Transverse colon (tissue), 4 donors: ENCODE measurements at regions not wholly inside any gene's neighbourhood (a gene's known extent, or its start where the extent isn't known, plus 50 kb on each side); places are given as distances from the start of the nearest gene placed in this dataset.

Source experiments
- DNase-seq: peaks from one replicate; pipeline ENCODE4 v3.0.0-alpha.2; 2019
- H3K27ac ChIP-seq, 4 donors: fragments of 200-600 bp; sonication (generic); 2 replicates each; pipeline ENCODE4 v1.5.1; 2016 to 2018; ENCODE audit warnings: inconsistent platforms in 4 of 4
- H3K27me3 ChIP-seq: fragments of 200-600 bp; sonication (generic); 2 replicates; pipeline ENCODE4 v1.5.1; 2017; ENCODE audit warnings: inconsistent platforms
- H3K36me3 ChIP-seq, 4 donors: fragments of 200-600 bp; sonication (generic); 2 replicates each; pipeline ENCODE4 v1.5.1; 2017 to 2019; ENCODE audit warnings: inconsistent platforms in 4 of 4
- H3K4me1 ChIP-seq, 4 donors: fragments of 200-600 bp; sonication (generic); 2 replicates each; pipeline ENCODE4 v1.5.1; 2017 to 2020; ENCODE audit warnings: inconsistent platforms in 4 of 4
- H3K4me3 ChIP-seq, 4 donors: fragments of 200-600 bp; sonication (generic); 1 replicate in 1 of 4; 2 replicates in 3 of 4; pipeline versions ENCODE4 v1.5.1 to v1.6.1; 2017 to 2019; ENCODE audit warnings: inconsistent platforms in 4 of 4
- H3K9me3 ChIP-seq, 2 donors: fragments of 200-600 bp; sonication (generic); 2 replicates each; pipeline ENCODE4 v1.5.1; 2017 to 2019; ENCODE audit warnings: inconsistent platforms in 2 of 2
- CTCF ChIP-seq, 5 experiments: fragments of 200-600 bp in 3 of 5; fragments of 450-650 bp in 2 of 5; sonication (generic) in 3 of 5; IDR thresholded peaks; 1 replicate in 2 of 5; 2 replicates in 3 of 5; pipeline ENCODE4 v1.5.1; 2016 to 2017; ENCODE audit warnings: antibody characterized with exemption in 5 of 5, inconsistent platforms in 3 of 5, mild to moderate bottlenecking in 2 of 5, moderate library complexity in 1 of 5
- EP300 ChIP-seq: sonication (generic); formaldehyde crosslinking; IDR thresholded peaks from one replicate; pipeline ENCODE4 v1.6.1; 2017; ENCODE audit warnings: antibody characterized with exemption, low read depth
- POLR2A ChIP-seq: fragments of 450-650 bp; IDR thresholded peaks from one replicate; pipeline ENCODE4 v1.6.1; 2016; ENCODE audit warnings: antibody characterized with exemption, mild to moderate bottlenecking, moderate library complexity
- POLR2AphosphoS5 ChIP-seq, 3 donors: sonication (generic); formaldehyde crosslinking; IDR thresholded peaks; one replicate each; pipeline ENCODE4 v1.6.1; 2016; ENCODE audit warnings: antibody characterized with exemption in 3 of 3
- WGBS, 2 donors: methylation state at CpG; one replicate each; pipeline ENCODE4 v1.1.5; 2018; ENCODE audit warnings: low coverage in 1 of 2; 5-methylcytosine and 5-hydroxymethylcytosine counted together
- in situ Hi-C, 4 donors: fragments of 200-750 bp; cut with MboI; loops; one replicate each; pipeline versions ENCODE4 v1.15.0 to v1.15.1; 2017; ENCODE audit warnings: low sequenced_read_pairs in 3 of 4, low pct_ligation_motif_present in 1 of 4, low pct_unique_long_range_greater_than_20kb in 1 of 4
- intact Hi-C: fragments of 100-400 bp; cut with DNase I; formaldehyde crosslinking; loops from one replicate; pipeline ENCODE4 v1.15.1; 2023; ENCODE audit warnings: low total_unique reads

DNA sequence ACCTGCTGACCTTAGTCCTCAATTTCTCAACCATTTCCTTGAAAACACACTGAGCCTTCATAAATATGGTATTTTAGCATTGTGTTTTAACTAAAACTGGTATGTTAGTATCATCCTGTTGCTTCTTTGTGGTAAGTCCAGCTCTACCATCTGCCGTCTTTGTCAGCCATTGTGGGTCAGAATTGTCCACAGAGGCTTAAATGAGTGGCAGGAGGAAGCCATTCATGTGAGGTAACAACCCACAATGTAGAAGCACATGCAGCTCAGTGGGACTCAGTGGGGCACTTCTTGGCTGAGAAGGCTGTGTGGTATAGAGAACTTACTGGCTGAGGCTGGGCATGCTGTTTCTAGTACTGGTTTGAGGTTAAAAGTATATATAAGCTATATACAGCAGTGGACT lies 149.2 kb upstream of the NR3C1 start:
- H3K36me3 ChIP-seq, result no peaks in the 10 kb centered on the region
- no peak overlapping the region for H3K27ac ChIP-seq
- TF ChIP-seq EP300 (no peak), POLR2AphosphoS5 (IDR thresholded peaks at IDR 0.05) (no peak), POLR2A (no peak), CTCF (IDR thresholded peaks at IDR 0.05) (no peak)
- intact Hi-C loops, result no loop called here
- no peaks in the 10 kb centered on the region for H3K27me3 ChIP-seq
- in situ Hi-C loops, result no loop called here
- 68 to 100% methylated on average over 1 of the region's 1 CpG for WGBS, 2 donors
- H3K4me1 ChIP-seq, result no peaks in the 10 kb centered on the region
- H3K4me3 ChIP-seq, result no peak overlapping the region
- no peaks in the 10 kb centered on the region for H3K9me3 ChIP-seq
- no peak for DNase-seq

- in situ Hi-C loops, result no loop called here
- TF ChIP-seq EP300, result no peak
- TF ChIP-seq POLR2A, result no peak
- no peak for TF ChIP-seq POLR2AphosphoS5 (IDR thresholded peaks at IDR 0.05)
- no peak for TF ChIP-seq CTCF (IDR thresholded peaks at IDR 0.05)
- intact Hi-C loops, result no loop called here
- Histone ChIP-seq H3K36me3 (no peaks in the 10 kb centered on the region), H3K27ac (no peak overlapping the region), H3K9me3 (no peaks in the 10 kb centered on the region), H3K4me1 (no peaks in the 10 kb centered on the region), H3K27me3 (no peaks in the 10 kb centered on the region), H3K4me3 (no peak overlapping the region)
- no peak for DNase-seq
- 83 to 100% methylated on average over 1 to 2 of the region's 2 CpGs for WGBS, 2 donors
Observed at GRCh38 chr5:143551820-143552251, 148.3 kb upstream of the NR3C1 start.

GRCh38 chr5:143550986-143551630 lies 147.6 kb upstream of the NR3C1 start:
- Histone ChIP-seq H3K9me3 (no peaks in the 10 kb centered on the region), H3K27ac (no peak overlapping the region), H3K4me1 (no peaks in the 10 kb centered on the region), H3K36me3 (no peaks in the 10 kb centered on the region), H3K27me3 (no peaks in the 10 kb centered on the region), H3K4me3 (no peak overlapping the region)
- no peak for DNase-seq
- in situ Hi-C loops (no loop called here), intact Hi-C loops (no loop called here)
- 86 to 89% methylated on average over 2 of the region's 2 CpGs for WGBS, 2 donors
- TF ChIP-seq POLR2AphosphoS5 (IDR thresholded peaks at IDR 0.05) (no peak), EP300 (no peak), POLR2A (no peak), CTCF (IDR thresholded peaks at IDR 0.05) (no peak)

GRCh38 chr5:143547342-143547741 lies 143.9 kb upstream of the NR3C1 start:
- Histone ChIP-seq H3K27ac (no peak overlapping the region), H3K4me3 (no peak overlapping the region), H3K27me3 (no peaks in the 10 kb centered on the region), H3K9me3 (no peaks in the 10 kb centered on the region), H3K4me1 (no peaks in the 10 kb centered on the region), H3K36me3 (no peaks in the 10 kb centered on the region)
- intact Hi-C loops, result no loop called here
- DNase-seq, result no peak
- TF ChIP-seq EP300 (no peak), POLR2A (no peak), CTCF (IDR thresholded peaks at IDR 0.05) (no peak), POLR2AphosphoS5 (IDR thresholded peaks at IDR 0.05) (no peak)
- in situ Hi-C loops, result no loop called here
